GM18499 (cell line): ENCODE measurements at regions not wholly inside any gene's neighbourhood (a gene's known extent, or its start where the extent isn't known, plus 50 kb on each side); places are given as distances from the start of the nearest gene placed in this dataset.
"Not testable (repeated sequence)": the region's sequence is repeated elsewhere in the genome, so short reads cannot be mapped to it uniquely, and the experiment has no call there.

Experiments used
- ATAC-seq: cut with Tn5 transposase; IDR thresholded peaks from one replicate; pipeline ENCODE4 v1.9.1; 2021; ENCODE audit warnings: moderate number of reproducible peaks; ENCODE audit not compliant: insufficient read depth, unreplicated experiment

GRCh38 chr16:75836347-75837010 is 110.2 kb upstream of the CPHXL start:
- ATAC-seq, result no peak

GRCh38 chr16:75837264-75837663 is 111.0 kb upstream of the CPHXL start:
- no peak for ATAC-seq

GRCh38 chr16:75837681-75838080 is 111.4 kb upstream of the CPHXL start:
- no peak for ATAC-seq

GRCh38 chr16:75841517-75841916 is 115.2 kb upstream of the CPHXL start:
- ATAC-seq, result no peak

- ATAC-seq, result no peak
These were observed 120.9 kb upstream of the CPHXL start for GRCh38 chr16:75847172-75847571.

GRCh38 chr16:75854152-75854551 is 127.9 kb upstream of the CPHXL start:
- ATAC-seq, result no peak

GRCh38 chr16:75860326-75861053 is 134.2 kb upstream of the CPHXL start:
- ATAC-seq, result no peak

- ATAC-seq, result no peak
These were observed 135.2 kb upstream of the CPHXL start for GRCh38 chr16:75861311-75862097.

- no peak for ATAC-seq
These were observed 135.8 kb upstream of the CPHXL start for GRCh38 chr16:75862098-75862386.

- ATAC-seq, result no peak
These were observed 138.0 kb upstream of the CPHXL start for GRCh38 chr16:75864243-75864642.

- ATAC-seq, result no peak
These were observed 139.4 kb upstream of the CPHXL start for GRCh38 chr16:75865736-75866135.

- ATAC-seq, result no peak
These were observed 142.6 kb upstream of the CPHXL start for GRCh38 chr16:75868636-75869632.

- ATAC-seq, result not testable (repeated sequence)
These were observed 155.0 kb upstream of the CPHXL start for GRCh38 chr16:75881280-75881679.

- ATAC-seq, result no peak
These were observed 172.9 kb upstream of the CPHXL start for GRCh38 chr16:75899163-75899562.

- ATAC-seq, result no peak
These were observed 182.2 kb upstream of the CPHXL start for GRCh38 chr16:75908331-75909117.

GRCh38 chr16:75909746-75910145 is 183.5 kb upstream of the CPHXL start:
- no peak for ATAC-seq

GRCh38 chr16:75911896-75912295 is 185.6 kb upstream of the CPHXL start:
- no peak for ATAC-seq

GRCh38 chr16:75913958-75914357 is 187.7 kb upstream of the CPHXL start:
- ATAC-seq, result no peak

- no peak for ATAC-seq
These were observed 190.2 kb upstream of the CPHXL start for GRCh38 chr16:75916451-75916850.
